ENCODE measurements at regions not wholly inside any gene's neighbourhood (a gene's known extent, or its start where the extent isn't known, plus 50 kb on each side); places are given as distances from the start of the nearest gene placed in this dataset.

DNA sequence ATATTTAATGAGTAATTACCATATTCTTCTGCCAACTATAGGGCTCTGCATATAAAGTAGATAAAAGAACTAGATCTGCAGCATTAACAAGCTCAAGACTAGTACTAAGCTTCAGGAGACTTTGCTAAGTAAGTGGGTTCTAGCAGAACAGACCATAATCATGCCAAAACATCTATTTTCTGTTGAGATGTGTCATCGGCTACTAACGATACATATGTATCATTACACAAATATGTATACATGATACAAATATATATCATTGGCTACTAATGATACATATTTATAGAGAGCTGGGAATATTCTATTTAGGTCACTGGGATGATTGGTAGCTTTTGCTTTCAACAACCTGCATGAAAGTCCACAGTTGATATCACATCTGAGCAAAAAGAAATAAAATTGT, 185.8 kb upstream of the DCBLD2 start:
- DNase-seq: no peak

DNA sequence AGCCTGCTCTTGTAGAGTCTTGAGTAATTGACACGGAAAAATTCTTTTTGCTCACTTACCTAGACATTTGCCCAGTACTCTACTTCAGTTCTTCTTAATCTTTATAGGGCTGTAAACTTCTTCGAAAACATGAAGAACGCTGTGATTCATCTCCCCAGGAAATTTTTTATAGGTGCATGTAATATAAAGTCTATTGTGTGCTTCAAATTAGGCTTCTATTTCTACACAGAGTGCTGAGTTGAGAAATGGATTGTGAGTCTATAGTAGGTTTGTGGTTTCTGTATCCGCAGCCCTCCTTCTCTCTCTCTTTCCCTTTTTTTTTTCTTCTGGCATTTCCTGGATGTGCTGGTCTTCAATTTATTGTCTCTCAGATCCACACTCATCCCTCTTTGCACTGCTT, 183.3 kb upstream of the DCBLD2 start:
- DNase-seq: no peak

DNA sequence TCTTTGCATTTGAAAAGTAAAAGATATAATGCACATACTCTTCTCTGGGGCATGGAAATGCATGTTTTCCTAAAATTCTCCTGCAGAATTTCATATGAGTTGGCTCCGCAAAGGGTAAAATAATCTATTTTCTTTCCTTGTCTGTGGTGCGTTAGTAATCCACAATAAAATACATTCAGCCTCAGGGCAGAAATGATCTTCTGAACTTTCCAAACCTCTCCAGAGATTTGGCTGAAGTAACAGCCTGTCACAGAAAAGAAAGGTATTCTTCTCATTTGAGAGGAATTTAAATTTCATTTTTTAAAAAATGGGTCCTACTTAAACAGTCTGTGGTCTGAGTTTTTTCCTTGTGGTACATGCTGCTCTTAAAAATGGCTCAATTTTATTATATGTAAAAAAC, 182.7 kb upstream of the DCBLD2 start:
- DNase-seq: no peak

DNA sequence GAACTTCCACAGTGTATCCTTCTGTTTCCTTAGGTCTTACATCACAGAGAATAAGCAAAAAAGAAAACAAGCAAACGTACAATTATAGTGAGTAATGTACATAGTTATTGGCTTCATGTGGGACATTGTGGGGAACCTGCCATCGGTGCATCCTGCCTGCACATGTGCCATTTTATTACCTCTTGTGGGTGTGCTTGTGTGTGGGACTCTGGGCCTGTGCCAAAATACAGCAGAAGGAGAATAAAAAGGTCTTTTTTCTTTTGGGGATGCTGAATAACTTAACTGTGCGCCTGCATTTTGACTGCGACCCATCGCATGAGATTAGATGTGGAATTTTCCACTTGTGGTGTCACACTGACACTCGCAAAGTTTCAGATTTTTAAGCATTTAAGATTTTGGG, 169.6 kb upstream of the DCBLD2 start:
- DNase-seq: no peak

DNA sequence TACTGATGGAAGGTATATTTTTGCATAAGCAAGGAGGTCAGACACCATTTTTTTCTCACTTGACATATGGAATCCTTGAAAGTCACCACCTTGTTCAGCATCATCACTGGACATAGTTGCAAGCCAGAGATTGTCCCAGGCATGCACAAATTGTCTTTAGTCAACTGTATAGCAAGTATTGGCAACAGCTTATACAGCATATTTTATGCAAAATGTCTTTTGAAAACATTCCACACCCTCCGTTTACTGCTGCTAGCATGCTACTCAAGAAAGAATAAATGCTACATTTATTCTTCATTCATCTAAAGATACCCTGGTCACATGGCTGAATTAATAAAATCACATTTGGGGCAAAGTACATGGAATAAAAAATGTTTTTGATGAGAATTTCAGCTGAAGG, 168.5 kb upstream of the DCBLD2 start:
- no peak for DNase-seq

DNA sequence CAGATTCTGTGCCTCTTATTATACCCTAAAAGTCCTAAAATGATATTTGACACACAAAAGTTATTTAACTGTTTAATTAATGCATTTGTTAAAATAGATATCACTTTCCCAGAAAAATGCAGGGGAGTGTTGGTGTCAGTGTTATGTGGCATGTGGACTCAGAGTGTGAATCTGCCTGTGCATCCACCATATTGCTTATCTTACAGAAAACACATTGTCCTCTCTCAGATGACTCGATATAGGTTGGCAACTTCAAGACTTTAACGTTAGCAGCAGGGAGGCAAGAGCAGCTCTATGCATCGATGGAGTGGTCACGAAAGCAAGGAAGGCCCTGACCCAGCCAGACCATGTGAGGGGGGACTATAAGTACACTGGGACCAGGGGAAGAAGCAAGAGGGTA, 165.4 kb upstream of the DCBLD2 start:
- DNase-seq: no peak

DNA sequence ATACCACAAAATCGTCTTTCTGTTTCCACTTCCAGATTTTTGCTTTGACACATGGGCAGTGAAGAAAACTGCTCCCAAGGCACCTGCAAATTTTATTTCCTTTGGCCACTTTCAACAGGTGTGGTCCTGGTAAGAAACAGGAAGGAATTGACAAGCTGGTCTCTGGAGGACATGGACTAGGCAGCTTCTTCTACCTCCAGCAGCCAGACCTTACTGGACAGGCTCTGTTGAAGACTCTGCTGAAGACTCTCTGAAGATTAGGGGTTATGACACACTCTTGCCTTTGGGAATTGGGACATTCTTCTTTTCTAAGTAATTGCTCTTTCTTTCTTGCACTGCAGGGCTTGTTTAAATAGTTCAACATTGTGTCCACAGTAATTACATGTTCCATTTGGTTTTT, 147.7 kb upstream of the DCBLD2 start:
- DNase-seq: no peak

DNA sequence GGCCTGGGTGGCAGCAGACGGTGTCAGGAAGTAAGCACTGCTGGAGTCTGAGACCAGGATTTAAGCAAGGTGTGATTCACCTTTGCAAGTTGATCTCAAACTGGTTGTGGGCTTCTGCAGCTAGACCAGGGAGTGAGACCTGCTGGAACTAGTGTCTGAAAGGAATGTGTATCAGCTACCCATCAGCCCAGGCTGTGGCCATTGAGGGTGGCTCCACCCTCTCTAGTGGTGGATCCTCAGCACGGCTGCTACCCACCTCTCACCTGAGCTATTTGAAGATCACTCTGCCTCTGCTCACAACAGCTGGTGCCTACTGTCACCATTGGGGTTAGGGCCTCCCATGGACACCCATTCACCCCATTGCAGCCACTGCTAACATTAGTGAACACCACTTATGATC, 140.3 kb upstream of the DCBLD2 start:
- DNase-seq: no peak

DNA sequence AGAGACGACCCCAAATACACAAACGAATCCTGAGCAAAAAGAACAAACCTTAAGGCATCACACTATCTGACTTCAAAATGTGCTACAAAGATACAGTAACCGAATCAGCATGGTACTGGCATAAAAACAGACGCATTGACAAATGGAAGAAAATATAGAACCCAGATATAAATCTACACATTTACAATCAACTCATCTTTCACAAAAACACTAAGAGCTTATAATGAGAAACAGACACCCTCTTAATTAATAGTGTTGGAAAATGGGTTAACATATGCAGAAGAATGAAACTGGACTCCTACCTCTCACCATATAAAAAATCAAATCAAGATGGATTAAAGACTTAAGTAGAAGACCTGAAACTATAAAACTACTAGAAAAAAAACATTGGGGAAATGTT, 130.3 kb upstream of the DCBLD2 start:
- DNase-seq: no peak

DNA sequence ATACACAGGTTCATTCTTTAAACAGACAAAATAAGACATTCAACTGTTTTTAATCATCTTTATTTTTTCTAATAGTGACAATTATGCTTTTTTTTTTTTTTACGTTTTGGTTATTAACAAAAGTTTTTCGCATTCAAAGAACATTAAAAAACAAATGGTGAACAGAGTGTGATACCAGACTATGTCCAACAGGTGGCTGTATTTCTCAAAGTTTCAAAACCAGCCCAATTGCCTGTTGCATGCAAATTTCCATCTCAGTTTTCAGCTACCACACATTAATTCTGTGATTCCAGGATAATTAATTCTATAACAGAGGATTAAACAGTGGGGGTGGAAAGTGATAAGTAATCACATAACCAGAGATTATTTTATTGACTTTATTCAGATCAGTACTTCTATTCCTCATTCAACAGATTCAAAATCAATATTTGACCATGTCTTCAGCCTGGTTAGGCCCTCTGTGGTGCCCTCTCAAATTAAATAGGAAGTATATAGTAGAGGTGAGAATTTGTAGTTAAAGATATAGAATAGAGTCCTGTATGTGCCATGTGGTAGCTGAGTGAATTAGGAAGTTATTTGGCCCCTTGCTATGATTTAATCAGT, 122.2 kb upstream of the DCBLD2 start:
- DNase-seq: no peak

DNA sequence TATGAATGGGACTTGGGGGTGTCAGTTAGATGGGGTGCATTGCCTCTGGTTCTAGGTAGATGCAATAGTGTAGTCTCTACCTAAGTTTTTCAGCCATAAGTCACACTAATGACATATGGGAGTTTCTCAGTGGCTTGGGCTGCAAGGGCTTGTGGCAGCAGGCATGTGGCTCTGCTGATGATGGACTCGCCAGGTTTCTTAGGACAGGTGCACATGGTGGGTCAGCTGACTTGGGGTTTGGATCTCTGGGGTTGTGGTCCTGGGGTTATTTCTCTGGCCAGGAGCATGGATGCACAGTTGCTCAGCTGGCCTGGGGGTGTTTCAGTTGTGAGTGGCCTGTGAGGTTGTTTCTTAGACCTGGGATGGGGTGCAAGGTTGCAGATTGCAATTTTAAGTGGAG, 120.0 kb upstream of the DCBLD2 start:
- no peak for DNase-seq

DNA sequence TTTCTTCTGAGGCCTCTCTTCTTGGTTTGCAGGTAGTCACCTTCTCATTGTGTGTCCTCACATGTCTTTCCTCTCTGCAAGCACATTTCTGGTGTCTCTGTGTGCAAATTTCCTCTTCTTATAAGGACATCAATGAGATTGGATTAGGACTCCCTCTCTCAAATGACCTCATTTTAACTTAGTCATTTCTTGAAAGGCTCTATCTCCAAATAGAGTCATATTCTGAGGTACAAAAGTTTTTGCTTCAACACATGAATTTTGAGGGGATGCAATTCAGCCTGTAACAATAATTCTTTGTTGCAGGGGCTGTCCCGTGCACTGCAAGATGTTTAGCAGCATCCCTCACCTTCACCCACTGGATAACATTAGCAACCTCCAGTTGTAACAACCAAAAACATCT, 115.0 kb upstream of the DCBLD2 start:
- DNase-seq: no peak

DNA sequence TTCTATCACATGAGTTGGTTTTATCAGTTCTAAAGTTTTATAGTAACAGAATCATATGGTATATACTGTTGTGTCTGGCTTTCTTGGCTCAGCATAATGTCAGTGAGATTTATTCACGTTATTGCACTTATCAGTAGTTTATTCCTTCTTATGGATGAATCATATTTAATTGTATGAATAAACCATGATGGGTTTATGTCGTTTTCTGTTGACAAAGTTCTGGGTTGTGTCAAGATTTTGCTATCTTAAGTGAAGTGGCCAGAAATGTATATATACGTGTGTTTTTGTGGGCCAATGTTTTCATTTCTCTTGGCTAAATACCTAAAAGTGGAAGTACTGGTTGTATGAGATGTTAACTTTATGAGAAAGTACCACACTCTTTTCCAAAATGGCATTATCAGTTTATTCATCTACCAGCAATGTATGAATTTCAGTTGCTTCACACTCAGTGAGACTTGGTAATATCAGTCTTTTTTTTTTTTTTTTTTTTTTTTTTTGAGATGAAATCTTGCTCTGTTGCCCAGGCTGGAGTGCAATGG, 112.4 kb upstream of the DCBLD2 start:
- no peak for DNase-seq

DNA sequence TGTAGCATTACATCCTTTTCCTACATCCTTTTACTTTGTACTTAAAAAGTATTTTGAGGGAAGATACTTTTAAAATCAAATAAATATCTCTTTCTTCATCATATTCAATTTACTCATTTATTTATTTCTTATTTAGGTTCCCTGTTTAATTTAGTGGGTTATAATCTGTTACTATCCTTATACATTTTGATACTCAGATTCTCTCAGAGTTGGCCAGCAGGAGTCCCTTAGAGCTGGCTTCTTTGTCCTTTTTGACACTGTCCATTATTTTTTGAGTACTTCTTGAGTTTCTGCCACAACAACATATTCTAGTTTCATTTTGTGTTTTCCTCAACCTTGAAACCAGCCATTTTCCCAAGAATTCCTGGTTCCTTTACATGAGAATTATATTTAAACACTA, 111.6 kb upstream of the DCBLD2 start:
- DNase-seq: no peak

DNA sequence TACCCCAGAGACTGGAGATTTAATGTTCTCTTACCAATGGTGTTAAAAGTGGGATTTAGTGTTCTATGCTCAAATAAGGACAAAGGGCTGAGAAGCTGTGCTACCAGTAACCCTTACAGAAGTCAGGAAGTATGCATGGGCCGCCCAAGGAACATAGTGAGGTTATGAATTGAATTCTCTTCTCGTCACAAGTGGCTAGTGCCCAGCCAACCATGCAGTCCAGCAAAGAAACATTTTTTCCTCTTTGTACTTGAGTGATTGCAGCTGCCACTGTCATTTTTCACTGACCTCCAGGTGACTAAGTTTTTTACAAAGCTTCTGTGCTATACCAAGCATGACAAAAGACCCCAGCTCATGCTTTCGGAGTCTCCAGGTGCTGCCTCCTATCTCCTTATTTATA, 110.6 kb upstream of the DCBLD2 start:
- no peak for DNase-seq

DNA sequence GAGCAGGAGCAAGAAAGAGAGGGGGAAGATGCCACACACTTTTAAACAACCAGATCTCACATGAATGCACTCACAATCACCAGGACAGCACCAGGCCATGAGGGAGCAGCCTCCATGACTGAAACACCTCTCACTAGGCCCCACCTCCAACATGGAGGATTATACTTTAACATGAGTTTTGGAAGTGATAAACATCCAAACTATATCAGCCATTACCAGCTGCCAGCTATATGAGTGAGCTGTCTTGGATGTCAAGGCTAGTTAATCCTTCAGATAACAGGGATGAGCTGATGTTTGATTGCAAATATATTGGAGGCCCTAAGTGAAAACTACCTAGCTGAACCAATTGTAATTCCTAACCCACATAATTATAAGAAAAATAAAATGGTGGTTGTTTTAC, 108.4 kb upstream of the DCBLD2 start:
- no peak for DNase-seq

DNA sequence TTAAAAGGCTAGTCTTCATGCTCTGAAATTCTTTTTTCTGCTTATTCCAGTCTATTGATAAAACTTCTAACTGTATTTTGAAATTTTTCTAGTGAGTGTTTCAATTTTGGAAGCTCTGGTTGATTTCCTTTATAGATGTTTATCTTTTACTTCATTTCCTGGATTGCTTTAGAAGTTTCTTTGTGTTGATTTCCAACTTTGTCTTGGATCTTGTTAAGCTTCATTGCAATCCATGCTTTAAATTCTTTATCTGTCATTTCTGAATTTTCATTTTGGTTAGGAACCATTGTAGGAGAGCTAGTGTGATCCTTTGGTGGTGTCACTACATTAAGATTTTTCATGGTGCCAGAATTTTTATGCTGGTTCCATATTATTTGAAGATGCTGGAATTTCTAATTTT, 105.2 kb upstream of the DCBLD2 start:
- no peak for DNase-seq

DNA sequence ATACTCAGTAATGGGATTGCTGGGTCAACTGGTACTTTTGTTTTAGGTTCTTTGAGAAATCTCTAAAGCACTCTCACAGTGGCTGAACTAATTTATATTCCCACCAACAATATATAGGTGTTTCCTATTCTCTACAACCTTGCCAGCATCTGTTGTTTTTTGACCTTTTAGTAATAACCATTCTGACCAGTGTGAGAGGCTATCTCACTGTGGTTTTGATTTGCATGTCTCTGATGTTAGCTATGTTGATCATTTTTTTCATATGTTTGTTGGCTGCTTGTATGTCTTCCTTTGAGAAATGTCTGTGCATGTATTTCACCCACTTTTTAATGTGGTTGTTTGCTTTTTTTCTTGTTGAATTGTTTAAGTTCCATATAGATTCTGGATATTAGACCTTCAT, 98.2 kb upstream of the DCBLD2 start:
- no peak for DNase-seq

DNA sequence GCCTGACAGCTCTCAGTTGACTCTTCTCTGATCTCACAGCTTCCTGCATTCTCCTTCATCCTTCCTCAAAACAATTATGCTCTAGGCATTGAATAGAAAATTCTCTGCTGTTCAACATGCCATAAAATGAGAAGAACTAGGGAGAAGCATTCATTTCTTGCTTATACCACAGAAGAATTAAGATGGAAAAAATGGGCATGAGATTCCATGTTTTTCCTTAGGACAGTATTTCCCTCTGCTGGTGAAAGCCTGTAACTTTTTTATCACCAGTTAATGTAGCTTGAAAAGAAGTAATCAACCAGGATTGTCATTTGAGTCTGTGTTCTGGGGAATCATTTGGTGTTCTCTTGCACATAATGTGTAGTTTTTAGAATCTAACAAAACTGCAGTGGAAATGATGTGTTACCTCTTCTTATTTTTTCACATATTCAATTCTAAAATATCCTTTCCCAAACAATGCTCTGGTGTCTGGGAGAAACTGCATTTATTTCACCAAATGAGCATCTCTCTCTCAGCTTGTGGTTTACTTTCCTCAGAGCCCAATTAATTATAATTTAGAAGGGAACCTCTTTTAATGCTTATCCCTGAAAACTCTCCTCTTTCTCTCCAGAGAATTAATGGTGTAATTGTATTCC, 92.8 kb upstream of the DCBLD2 start:
- no peak for DNase-seq

DNA sequence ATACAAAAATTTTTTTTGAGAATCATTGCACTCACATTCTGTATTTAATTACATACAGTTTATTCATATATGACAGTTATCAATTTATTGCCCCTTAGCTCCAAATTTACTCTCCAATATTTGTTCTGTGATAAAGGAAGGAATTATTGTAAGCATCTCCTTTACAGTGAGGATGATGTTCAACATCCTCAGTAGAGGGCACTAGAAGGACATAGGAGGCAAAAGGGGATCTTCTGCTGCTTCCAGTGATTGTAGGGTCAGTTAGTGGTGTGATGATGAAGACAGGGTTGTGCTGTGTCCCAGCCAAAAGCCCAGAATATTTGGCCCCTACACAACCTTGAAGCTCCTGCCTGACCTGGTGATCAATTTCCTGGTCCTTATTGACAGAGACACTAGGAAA, 89.9 kb upstream of the DCBLD2 start:
- DNase-seq: no peak

DNA sequence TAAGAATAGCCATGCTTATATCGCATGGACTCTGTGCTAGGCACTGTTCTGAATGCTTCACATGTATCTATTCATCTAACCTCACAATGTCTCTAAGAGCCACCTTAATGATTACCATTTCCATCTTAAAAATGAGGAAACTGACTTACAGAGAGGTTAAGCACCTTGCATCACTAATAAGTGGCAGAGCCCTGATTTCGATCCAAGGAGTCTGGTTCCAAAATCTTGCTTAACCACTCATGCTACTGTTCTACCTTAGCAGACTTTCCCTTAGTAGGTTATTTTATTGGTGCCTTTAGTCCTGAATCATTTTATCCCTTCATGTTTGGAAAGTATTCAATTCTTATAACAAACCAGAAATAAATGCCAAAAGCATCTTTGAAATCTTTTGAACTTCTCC, 89.2 kb upstream of the DCBLD2 start:
- no peak for DNase-seq

DNA sequence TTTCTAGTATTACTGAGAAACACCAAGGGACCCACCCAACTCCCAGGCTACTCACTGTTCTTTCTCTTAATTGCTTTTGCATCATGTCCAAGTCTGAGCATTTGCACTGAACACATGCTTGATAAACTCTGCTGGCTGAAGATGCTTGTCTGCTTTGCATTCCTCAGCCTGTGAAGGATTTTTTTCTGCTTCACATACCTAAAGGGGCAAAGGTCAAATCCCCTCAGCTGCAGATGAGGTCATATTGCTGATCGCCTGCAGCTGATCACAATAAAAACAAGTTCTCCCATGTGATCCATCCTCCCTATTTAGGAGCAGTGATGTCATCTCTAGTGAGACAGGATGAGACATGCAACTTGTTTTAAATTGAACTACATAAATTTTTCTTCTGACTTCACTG, 84.6 kb upstream of the DCBLD2 start:
- DNase-seq: no peak

DNA sequence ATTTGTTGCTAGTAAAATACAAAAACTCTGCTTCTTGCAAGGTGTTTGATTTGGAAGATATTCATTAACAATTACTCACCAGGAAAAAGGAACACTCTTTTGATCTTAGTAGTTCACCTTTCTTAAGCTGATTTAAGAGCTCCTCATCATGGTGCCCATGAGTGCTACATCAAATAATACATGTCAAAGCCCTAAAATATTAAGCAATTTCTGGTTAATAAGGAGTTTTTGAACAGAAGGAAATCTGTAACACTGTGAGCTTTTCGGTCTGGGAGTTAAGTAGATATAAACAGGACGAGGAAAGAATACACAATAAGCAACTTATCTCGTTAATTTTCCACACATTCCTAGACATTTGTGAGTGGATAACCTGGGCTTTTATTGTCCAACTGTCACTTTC, 83.9 kb upstream of the DCBLD2 start:
- no peak for DNase-seq

DNA sequence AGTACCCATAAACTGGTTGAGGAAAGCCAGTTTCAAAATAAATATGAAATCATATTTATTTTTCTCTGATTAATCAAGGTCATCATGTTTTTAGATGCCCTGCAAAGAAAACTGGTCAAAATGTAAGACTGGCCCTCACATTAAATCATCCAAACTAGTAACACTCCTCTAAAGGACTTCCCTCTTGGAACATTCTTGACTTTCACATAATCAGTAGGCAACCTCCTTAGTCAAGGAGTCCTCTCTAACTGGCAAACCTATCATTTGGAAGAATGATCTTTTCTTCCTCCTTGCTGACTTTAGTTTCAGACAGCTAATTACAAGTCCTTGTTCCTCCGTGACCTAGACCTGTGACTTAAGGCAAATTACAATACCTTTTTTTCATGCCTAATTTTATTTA, 82.5 kb upstream of the DCBLD2 start:
- DNase-seq: no peak

DNA sequence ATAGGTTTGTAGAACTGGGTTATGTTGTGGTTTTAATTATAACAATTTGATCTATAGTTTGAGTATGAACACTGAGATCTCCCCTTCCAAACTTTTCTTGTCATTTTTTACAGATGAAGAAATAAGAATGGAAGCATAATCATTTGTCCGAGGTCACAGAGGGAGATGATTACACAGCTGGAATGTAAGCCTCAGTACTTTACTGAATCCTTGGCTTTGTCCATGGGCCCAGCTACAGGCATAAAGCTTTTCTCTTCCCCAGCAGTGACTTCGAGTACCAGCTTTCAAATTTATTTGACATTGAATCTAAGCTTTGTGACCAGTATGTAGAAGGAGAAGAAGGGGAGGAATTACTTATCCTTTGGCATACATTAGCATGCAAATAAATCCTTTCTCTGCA, 80.9 kb upstream of the DCBLD2 start:
- no peak for DNase-seq

All from activated T-cell treated with anti-CD3 and anti-CD28 coated beads, Interleukin-2, amount 50 U/mL, for 48 hours (primary cell).